HepG2 (cell line): ENCODE measurements at regions not wholly inside any gene's neighbourhood (a gene's known extent, or its start where the extent isn't known, plus 50 kb on each side); places are given as distances from the start of the nearest gene placed in this dataset.

Experiments
- ARNT ChIP-seq: fragments of 450-650 bp; IDR thresholded peaks from 2 replicates; pipeline ENCODE4 v1.6.1; 2017
- ASH2L ChIP-seq: fragments of 300-600, 200-600 bp; sonication (generic); IDR thresholded peaks from 2 replicates; pipeline ENCODE4 v1.7.0; 2017; ENCODE audit warnings: low read depth, mild to moderate bottlenecking, moderate library complexity, mixed read lengths, low read length; ENCODE audit not compliant: insufficient read length
- CCDC6 ChIP-seq: sonication (generic); formaldehyde crosslinking; IDR thresholded peaks from 2 replicates; pipeline ENCODE4 v1.8.1; 2022; ENCODE audit warnings: mild to moderate bottlenecking, missing genetic modification reagents, moderate library complexity
- EHMT2 ChIP-seq: fragments of 200-600 bp; sonication (generic); IDR thresholded peaks from 2 replicates; pipeline ENCODE4 v1.7.0; 2017; ENCODE audit warnings: antibody characterized with exemption, low read depth, low read length, borderline replicate concordance
- FOXA3 ChIP-seq: IDR thresholded peaks from 2 replicates; pipeline ENCODE4 v1.6.1; 2016; ENCODE audit warnings: missing genetic modification reagents, missing compliant biosample characterization
- HIVEP1 ChIP-seq: sonication (generic); formaldehyde crosslinking; IDR thresholded peaks from 2 replicates; pipeline ENCODE4 v1.4.0; 2020; ENCODE audit warnings: mild to moderate bottlenecking, missing genetic modification reagents
- JUND ChIP-seq: sonication (generic); formaldehyde crosslinking; IDR thresholded peaks from 2 replicates; pipeline ENCODE4 v1.8.0; 2022; ENCODE audit warnings: mild to moderate bottlenecking, missing genetic modification reagents
- KMT2A ChIP-seq: sonication (generic); formaldehyde crosslinking; IDR thresholded peaks from 2 replicates; pipeline ENCODE4 v1.4.0; 2020; ENCODE audit warnings: missing genetic modification reagents
- MATR3 ChIP-seq: sonication (generic); formaldehyde crosslinking; IDR thresholded peaks from 2 replicates; pipeline ENCODE4 v1.4.0; 2020; ENCODE audit warnings: missing genetic modification reagents
- REL ChIP-seq: sonication (generic); formaldehyde crosslinking; conservative IDR thresholded peaks from 2 replicates; pipeline ENCODE4 v1.8.0; 2022; ENCODE audit warnings: mild to moderate bottlenecking, missing genetic modification reagents, moderate library complexity
- ZIK1 ChIP-seq: sonication (generic); formaldehyde crosslinking; IDR thresholded peaks from 2 replicates; pipeline ENCODE4 v1.5.0; 2020; ENCODE audit warnings: mild to moderate bottlenecking, low read depth, missing genetic modification reagents, borderline replicate concordance
- ZNF143 ChIP-seq: sonication (generic); formaldehyde crosslinking; IDR thresholded peaks from 2 replicates; pipeline ENCODE4 v1.4.0; 2020; ENCODE audit warnings: missing genetic modification reagents
- ZNF430 ChIP-seq: sonication (generic); formaldehyde crosslinking; IDR thresholded peaks from 2 replicates; pipeline ENCODE4 v1.9.0; 2021; ENCODE audit warnings: mild to moderate bottlenecking, missing genetic modification reagents
- ZNF44 ChIP-seq: sonication (generic); formaldehyde crosslinking; IDR thresholded peaks from 2 replicates; pipeline ENCODE4 v1.5.1; 2020; ENCODE audit warnings: mild to moderate bottlenecking, missing genetic modification reagents
- ZNF569 ChIP-seq: sonication (generic); formaldehyde crosslinking; IDR thresholded peaks from 2 replicates; pipeline ENCODE4 v1.5.0; 2020; ENCODE audit warnings: mild to moderate bottlenecking, missing genetic modification reagents, moderate library complexity, borderline replicate concordance
- ZNF703 ChIP-seq: sonication (generic); formaldehyde crosslinking; IDR thresholded peaks from 2 replicates; pipeline ENCODE4 v1.5.1; 2020; ENCODE audit warnings: missing genetic modification reagents, mild to moderate bottlenecking, moderate library complexity, borderline replicate concordance
- TF ChIP-seq, protein P1 (sequence below): sonication (generic); formaldehyde crosslinking; IDR thresholded peaks from 2 replicates; pipeline ENCODE4 v1.5.0; 2020; ENCODE audit warnings: missing genetic modification reagents
- TF ChIP-seq, protein P2 (sequence below): sonication (generic); formaldehyde crosslinking; IDR thresholded peaks from 2 replicates; pipeline ENCODE4 v1.5.0; 2020; ENCODE audit warnings: mild to moderate bottlenecking, low read depth, missing genetic modification reagents, borderline replicate concordance
- TF ChIP-seq, protein P3 (sequence below): sonication (generic); formaldehyde crosslinking; IDR thresholded peaks from 2 replicates; pipeline ENCODE4 v1.8.1; 2022; ENCODE audit warnings: low read depth, mild to moderate bottlenecking, missing genetic modification reagents
- TF ChIP-seq, protein P4 (sequence below): IDR thresholded peaks from 2 replicates; pipeline ENCODE4 v1.6.1; 2016; ENCODE audit warnings: missing biosample characterization, missing genetic modification reagents, low read depth
- TF ChIP-seq, protein P5 (sequence below): sonication (generic); formaldehyde crosslinking; IDR thresholded peaks from 2 replicates; pipeline ENCODE4 v1.5.0; 2020; ENCODE audit warnings: mild to moderate bottlenecking, missing genetic modification reagents, moderate library complexity

GRCh38 chr10:78437998-78438906 is 404.6 kb downstream of the RPS24 start (continued):
- TF ChIP-seq, protein P1, sequence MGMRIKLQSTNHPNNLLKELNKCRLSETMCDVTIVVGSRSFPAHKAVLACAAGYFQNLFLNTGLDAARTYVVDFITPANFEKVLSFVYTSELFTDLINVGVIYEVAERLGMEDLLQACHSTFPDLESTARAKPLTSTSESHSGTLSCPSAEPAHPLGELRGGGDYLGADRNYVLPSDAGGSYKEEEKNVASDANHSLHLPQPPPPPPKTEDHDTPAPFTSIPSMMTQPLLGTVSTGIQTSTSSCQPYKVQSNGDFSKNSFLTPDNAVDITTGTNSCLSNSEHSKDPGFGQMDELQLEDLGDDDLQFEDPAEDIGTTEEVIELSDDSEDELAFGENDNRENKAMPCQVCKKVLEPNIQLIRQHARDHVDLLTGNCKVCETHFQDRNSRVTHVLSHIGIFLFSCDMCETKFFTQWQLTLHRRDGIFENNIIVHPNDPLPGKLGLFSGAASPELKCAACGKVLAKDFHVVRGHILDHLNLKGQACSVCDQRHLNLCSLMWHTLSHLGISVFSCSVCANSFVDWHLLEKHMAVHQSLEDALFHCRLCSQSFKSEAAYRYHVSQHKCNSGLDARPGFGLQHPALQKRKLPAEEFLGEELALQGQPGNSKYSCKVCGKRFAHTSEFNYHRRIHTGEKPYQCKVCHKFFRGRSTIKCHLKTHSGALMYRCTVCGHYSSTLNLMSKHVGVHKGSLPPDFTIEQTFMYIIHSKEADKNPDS (CRISPR knock-in tag), result no peak
- TF ChIP-seq JUND (no peak), CCDC6 (CRISPR knock-in tag) (peak; percentile 64; the same call in 1 of the 2 replicates), ZNF569 (no peak), EHMT2 (no peak), KMT2A (CRISPR knock-in tag) (no peak), HIVEP1 (CRISPR knock-in tag) (peak; percentile 33; the same call in 1 of the 2 replicates), ZIK1 (CRISPR knock-in tag) (no peak), ZNF430 (CRISPR knock-in tag) (no peak), ZNF143 (CRISPR knock-in tag) (peak; percentile 43; the same call in 1 of the 2 replicates), MATR3 (CRISPR knock-in tag) (no peak), REL (no peak), FOXA3 (CRISPR knock-in tag) (peak; percentile 49; the same call in 1 of the 2 replicates), ARNT (no peak), ASH2L (no peak), ZNF44 (no peak), ZNF703 (CRISPR knock-in tag) (no peak)
- TF ChIP-seq, protein P2, sequence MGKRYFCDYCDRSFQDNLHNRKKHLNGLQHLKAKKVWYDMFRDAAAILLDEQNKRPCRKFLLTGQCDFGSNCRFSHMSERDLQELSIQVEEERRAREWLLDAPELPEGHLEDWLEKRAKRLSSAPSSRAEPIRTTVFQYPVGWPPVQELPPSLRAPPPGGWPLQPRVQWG (CRISPR knock-in tag), result no peak
- TF ChIP-seq, protein P3, sequence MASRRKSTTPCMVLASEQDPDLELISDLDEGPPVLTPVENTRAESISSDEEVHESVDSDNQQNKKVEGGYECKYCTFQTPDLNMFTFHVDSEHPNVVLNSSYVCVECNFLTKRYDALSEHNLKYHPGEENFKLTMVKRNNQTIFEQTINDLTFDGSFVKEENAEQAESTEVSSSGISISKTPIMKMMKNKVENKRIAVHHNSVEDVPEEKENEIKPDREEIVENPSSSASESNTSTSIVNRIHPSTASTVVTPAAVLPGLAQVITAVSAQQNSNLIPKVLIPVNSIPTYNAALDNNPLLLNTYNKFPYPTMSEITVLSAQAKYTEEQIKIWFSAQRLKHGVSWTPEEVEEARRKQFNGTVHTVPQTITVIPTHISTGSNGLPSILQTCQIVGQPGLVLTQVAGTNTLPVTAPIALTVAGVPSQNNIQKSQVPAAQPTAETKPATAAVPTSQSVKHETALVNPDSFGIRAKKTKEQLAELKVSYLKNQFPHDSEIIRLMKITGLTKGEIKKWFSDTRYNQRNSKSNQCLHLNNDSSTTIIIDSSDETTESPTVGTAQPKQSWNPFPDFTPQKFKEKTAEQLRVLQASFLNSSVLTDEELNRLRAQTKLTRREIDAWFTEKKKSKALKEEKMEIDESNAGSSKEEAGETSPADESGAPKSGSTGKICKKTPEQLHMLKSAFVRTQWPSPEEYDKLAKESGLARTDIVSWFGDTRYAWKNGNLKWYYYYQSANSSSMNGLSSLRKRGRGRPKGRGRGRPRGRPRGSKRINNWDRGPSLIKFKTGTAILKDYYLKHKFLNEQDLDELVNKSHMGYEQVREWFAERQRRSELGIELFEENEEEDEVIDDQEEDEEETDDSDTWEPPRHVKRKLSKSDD (CRISPR knock-in tag), result no peak
- TF ChIP-seq, protein P4, sequence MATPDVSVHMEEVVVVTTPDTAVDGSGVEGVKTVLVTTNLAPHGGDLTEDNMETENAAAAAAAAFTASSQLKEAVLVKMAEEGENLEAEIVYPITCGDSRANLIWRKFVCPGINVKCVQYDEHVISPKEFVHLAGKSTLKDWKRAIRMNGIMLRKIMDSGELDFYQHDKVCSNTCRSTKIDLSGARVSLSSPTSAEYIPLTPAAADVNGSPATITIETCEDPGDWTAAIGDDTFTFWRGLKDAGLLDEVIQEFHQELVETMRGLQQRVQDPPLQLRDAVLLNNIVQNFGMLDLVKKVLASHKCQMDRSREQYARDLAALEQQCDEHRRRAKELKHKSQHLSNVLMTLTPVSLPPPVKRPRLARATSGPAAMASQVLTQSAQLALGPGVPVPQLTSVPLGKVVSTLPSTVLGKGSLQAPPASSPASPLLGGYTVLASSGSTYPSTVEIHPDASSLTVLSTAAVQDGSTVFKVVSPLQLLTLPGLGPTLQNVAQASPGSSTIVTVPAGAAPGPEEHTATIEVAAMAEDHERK, result no peak
- TF ChIP-seq, protein P5, sequence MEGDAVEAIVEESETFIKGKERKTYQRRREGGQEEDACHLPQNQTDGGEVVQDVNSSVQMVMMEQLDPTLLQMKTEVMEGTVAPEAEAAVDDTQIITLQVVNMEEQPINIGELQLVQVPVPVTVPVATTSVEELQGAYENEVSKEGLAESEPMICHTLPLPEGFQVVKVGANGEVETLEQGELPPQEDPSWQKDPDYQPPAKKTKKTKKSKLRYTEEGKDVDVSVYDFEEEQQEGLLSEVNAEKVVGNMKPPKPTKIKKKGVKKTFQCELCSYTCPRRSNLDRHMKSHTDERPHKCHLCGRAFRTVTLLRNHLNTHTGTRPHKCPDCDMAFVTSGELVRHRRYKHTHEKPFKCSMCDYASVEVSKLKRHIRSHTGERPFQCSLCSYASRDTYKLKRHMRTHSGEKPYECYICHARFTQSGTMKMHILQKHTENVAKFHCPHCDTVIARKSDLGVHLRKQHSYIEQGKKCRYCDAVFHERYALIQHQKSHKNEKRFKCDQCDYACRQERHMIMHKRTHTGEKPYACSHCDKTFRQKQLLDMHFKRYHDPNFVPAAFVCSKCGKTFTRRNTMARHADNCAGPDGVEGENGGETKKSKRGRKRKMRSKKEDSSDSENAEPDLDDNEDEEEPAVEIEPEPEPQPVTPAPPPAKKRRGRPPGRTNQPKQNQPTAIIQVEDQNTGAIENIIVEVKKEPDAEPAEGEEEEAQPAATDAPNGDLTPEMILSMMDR (CRISPR knock-in tag), result peak; percentile 86
